NOMO-1 treated with DMSO at 0.1 percent for 48 hours (cell line): ENCODE measurements at regions not wholly inside any gene's neighbourhood (a gene's known extent, or its start where the extent isn't known, plus 50 kb on each side); places are given as distances from the start of the nearest gene placed in this dataset.
A peak's percentile ranks its signal among the peaks of the same experiment; 100 is the strongest.
"Not testable (repeated sequence)": the region's sequence is repeated elsewhere in the genome, so short reads cannot be mapped to it uniquely, and the experiment has no call there.

ENCODE experiments used
- DNase-seq: peaks from one replicate; lab custom pipeline; 2025; ENCODE audit not compliant: unreplicated experiment; lab: John Stamatoyannopoulos, UW

- DNase-seq, result not testable (repeated sequence)
Observed at GRCh38 chr11:67940440-67940839, 63.5 kb downstream of the UNC93B1 start.

- not testable (repeated sequence) for DNase-seq
Observed at GRCh38 chr11:67938964-67939363, 64.9 kb downstream of the UNC93B1 start.

- not testable (repeated sequence) for DNase-seq
Observed at GRCh38 chr11:67938371-67938770, 65.5 kb downstream of the UNC93B1 start.

GRCh38 chr11:67923565-67923964 is 80.3 kb downstream of the UNC93B1 start:
- DNase-seq, result not testable (repeated sequence)

- DNase-seq, result not testable (repeated sequence)
Observed at GRCh38 chr11:67920546-67920945, 83.4 kb downstream of the UNC93B1 start.

- DNase-seq, result not testable (repeated sequence)
Observed at GRCh38 chr11:67912184-67912583, 91.7 kb downstream of the UNC93B1 start.

- not testable (repeated sequence) for DNase-seq
Observed at GRCh38 chr11:67911211-67911610, 92.7 kb downstream of the UNC93B1 start.

- not testable (repeated sequence) for DNase-seq
Observed at GRCh38 chr11:67910803-67911202, 93.1 kb downstream of the UNC93B1 start.

GRCh38 chr11:67906969-67907368 is 96.9 kb downstream of the UNC93B1 start:
- not testable (repeated sequence) for DNase-seq

- not testable (repeated sequence) for DNase-seq
Observed at GRCh38 chr11:67899462-67899861, 104.4 kb downstream of the UNC93B1 start.

- DNase-seq, result not testable (repeated sequence)
Observed at GRCh38 chr11:67893487-67893886, 110.4 kb downstream of the UNC93B1 start.

- DNase-seq, result not testable (repeated sequence)
Observed at GRCh38 chr11:67889646-67890045, 114.3 kb downstream of the UNC93B1 start.

- not testable (repeated sequence) for DNase-seq
Observed at GRCh38 chr11:67888056-67888455, 115.8 kb downstream of the UNC93B1 start.

GRCh38 chr11:67886672-67887071 is 117.2 kb downstream of the UNC93B1 start:
- not testable (repeated sequence) for DNase-seq

- not testable (repeated sequence) for DNase-seq
Observed at GRCh38 chr11:67886207-67886606, 117.7 kb downstream of the UNC93B1 start.

GRCh38 chr11:67885574-67885973 is 118.3 kb downstream of the UNC93B1 start:
- DNase-seq, result not testable (repeated sequence)

- DNase-seq, result peak; percentile 12
Observed at GRCh38 chr11:67884761-67885558, 118.9 kb downstream of the UNC93B1 start.

GRCh38 chr11:67884073-67884757 is 119.7 kb downstream of the UNC93B1 start:
- peak; percentile 4 for DNase-seq

GRCh38 chr11:67882304-67882703 is 121.6 kb downstream of the UNC93B1 start:
- not testable (repeated sequence) for DNase-seq

GRCh38 chr11:67881836-67882235 is 122.1 kb downstream of the UNC93B1 start:
- not testable (repeated sequence) for DNase-seq

GRCh38 chr11:67880594-67881196 is 123.2 kb downstream of the UNC93B1 start:
- DNase-seq, result not testable (repeated sequence)

- DNase-seq, result not testable (repeated sequence)
Observed at GRCh38 chr11:67878666-67879065, 125.2 kb downstream of the UNC93B1 start.
